HG02870 (cell line): ENCODE measurements at regions not wholly inside any gene's neighbourhood (a gene's known extent, or its start where the extent isn't known, plus 50 kb on each side); places are given as distances from the start of the nearest gene placed in this dataset.
A peak's percentile ranks its signal among the peaks of the same experiment; 100 is the strongest.
"Not testable (repeated sequence)": the region's sequence is repeated elsewhere in the genome, so short reads cannot be mapped to it uniquely, and the experiment has no call there.

Experiments used
- ATAC-seq: cut with Tn5 transposase; IDR thresholded peaks from one replicate; pipeline ENCODE4 v1.9.1; 2021; ENCODE audit warnings: mild to moderate bottlenecking, moderate library complexity; ENCODE audit not compliant: unreplicated experiment

DNA sequence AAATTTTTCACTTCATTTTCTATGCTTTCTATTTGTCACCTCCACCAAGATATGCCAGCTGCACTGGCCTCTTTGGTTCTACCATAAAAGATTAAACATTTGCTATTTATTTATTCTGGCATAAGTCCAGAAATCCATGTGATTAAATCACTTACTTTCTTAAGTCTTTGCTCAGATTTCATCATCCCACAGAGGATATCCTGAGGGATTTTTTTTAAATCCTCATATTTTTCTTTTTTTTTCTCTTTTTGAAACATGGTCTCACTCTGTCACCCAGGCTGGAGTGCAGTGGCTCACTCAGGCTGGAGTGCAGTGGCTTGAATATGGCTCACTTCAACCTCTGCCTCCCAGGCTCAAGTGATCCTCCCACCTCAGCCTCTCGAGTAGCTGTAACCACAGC lies 645.4 kb upstream of the ATXN7L3B start:
- ATAC-seq: no peak

DNA sequence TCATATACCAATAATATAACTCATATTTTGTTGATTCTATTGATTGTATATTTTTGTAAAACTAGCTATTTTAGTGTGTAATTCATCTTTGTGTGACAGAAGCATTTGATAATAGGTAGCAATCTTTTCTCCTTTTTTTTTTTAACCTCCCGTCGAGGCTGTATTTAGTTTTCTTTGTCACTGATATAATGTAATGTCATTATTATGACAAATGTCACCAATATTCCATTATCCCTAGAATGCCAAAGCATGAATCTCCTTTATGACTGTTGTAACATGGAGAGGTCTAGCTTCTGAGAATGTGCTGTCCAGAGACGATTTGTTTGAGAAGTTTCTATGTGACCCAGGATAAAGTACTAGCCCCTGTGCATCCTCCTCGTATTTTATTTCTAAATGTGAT lies 639.0 kb upstream of the ATXN7L3B start:
- ATAC-seq: no peak

DNA sequence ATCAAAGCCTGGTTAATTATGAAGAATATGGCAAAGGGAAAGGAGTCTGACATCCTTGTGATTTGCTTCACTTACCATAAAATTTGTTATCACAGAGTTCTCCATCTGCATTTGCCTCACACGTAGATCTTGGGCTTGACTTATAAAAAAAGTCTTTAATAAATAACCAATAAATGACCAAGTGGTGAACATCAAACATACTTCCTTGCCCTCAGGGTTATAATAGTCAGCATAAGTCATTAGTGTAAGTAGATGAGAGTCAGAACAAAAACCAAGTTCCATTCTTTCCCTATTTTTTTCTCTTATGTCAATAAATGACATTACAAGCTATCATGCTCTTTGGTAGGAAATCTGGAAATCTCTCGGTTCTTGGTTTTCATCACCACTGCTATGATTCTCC lies 635.4 kb upstream of the ATXN7L3B start:
- no peak for ATAC-seq

DNA sequence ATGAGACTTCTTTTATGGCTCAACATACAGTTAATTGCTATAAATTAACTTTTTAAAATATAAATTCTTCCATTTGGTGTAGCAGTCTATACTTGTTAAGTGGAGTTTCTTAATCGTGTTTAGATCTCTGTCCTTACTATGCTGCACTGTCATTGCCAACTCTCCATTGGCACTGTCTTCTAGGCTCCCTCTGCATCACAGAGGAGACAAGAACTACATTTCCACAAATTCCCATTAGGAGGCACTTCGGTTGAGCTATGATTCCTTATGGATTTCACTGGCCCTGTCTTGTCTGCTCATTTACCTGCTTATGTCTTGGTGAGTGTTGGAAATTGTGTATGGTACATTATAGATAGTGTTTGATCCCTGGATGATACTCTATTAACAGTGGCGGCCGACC lies 630.9 kb upstream of the ATXN7L3B start:
- ATAC-seq: no peak

DNA sequence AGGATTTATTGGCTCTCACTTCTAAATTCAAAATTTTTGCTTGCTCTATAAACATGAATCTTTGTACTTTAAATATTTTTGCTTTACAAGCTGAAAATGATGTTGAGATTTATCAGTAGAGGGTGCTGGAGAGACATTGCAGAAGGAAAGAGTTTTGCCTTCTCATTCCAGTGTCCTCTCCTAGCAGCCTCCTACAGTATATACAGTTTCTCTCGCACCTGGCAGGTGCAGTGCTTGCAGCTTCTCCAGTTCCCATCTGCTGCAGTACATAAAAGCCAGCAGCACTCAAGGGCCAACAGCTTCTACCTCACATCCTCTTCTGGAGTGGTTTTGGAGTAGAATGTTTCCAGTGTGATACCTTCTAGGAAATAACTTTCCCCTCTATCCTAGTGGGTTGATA lies 601.8 kb upstream of the ATXN7L3B start:
- ATAC-seq: no peak

DNA sequence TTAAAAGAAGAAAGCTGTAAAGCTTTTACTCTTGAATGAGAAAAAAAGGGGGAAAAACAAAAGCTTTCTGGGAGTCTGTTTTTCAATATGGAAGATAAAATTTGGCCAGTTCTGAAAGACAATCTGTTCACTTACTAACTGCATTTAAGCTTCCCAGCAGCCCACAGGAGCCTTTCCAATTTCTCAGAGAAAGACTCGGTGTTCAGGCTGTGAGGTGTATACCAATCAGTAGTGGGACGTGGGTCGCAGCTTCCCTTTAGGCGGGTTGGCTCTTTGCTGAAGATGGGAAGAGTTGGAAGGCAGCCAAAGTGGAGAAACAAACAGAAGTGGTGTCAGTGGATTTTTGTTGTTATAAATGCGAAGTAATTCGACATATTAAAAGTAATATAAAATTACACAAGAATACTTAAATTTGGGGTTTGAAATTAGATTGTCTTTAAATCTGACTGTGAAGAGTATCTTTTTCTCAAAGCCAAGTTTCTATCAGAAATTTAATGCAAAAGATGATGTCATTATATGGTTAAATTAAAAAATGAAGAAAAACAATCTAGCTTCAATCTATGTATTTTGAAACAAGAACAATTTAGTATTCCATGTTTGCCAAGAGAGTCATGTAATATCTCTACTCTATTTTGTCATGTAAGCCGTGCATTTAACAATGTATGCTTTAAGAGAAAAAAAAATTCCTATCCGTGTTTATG lies 590.2 kb upstream of the ATXN7L3B start:
- ATAC-seq: no peak

DNA sequence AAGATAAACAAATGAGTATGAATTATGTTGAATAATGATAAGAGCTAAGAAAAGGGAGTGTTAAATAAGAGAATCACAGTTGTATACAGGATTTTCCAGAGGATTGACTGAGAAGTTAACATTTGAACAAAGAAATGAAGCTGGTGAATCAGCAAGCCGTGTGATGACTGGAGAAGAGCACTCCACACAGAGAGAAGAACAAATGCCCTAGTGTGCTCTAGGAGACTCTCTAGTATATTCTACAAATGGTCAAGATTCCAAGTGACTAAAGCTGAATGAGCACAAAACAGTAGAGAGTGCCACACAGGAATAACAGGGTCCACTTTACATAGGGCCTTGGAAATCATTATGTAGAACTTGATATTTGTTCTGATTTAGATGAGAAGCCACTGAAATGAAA lies 587.1 kb upstream of the ATXN7L3B start:
- no peak for ATAC-seq

DNA sequence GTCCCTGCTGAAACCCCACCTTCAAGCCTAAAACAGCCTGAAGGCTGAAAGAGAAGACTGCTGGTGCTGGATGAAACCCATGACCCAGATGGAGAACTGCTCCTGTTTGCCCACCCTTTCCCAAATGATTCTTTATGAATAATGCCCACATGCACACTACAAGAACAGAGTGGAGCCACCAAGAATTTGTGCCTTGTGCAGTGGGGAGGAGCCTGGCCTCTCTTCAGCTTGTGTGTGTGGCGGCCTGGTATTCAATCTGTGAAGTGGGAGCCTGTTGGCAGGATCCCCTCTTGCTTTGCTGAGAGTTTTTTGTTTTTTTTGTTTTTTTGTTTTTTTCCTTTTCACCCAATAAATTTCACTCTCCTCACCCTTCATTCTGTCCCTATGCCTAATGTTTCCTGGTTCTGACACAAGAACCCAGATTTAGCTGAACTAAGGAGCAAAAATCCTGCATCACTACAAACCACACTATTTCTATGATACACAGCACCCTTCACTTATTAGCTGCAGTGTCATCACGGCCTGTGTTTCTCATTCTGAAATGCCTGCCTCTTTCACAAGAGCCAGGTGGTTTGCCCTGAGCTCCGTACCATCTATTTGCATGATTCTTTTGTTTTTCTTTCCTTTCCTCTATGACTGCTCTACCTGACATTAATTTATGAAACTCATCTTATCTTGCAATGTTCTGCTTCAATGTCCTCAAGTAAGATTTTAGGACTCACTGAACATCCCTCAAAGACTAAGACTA lies 585.5 kb upstream of the ATXN7L3B start:
- no peak for ATAC-seq

DNA sequence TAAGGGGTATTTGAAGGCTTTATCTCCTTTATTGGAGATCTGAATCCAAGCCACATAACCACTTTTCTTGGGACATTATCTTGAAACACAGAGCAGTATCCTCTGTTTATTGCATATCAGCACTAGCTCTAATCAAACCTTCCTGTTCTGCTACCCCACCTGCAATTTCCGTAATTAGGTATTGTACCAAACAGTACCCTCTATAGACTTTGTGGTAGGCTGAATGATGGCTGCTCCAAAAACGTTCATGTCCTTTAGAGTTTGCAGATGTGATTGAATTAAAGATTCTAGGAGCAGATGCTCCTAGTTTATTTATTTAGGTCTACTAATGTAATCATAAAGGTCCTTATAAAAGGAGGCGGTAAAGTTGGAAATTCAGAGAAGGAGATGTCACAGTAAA lies 573.0 kb upstream of the ATXN7L3B start:
- no peak for ATAC-seq

DNA sequence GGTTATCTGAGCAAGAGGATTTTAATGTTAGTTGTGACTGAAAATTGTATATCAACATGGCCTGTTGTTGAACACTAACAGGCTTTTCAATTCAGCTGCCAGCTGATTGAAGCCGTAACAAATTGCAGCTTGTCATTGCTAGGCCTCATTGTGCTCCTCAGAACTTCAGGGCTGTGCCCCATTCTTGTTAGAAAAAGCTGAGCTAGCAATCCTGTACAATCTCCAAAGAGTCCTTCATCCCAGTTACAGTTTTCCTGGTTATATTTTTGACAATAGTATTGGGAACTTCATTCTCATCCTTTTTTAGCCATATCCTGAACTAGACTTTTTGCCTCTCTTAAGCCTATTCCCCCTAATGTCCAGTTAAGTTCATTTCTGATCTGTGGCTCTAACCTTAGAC lies 564.1 kb upstream of the ATXN7L3B start:
- no peak for ATAC-seq

DNA sequence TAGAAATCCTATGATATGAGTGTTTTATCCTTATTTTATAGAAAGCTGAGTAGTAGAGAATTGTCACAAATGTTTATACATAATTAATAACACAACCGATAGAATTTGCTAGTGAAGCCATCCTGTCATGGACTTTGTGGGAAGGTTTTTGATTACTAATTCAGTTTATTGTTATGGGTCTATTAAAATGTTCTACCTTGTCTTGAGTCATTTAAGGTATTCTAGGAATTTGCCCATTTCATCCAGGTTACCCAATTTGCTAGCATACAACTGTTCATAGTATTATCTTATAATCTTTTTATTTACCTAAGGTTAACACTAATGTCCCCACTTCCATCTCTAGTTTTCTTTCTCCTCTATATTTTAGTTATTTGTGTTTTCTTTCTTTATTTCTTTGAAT lies 553.1 kb upstream of the ATXN7L3B start:
- no peak for ATAC-seq

DNA sequence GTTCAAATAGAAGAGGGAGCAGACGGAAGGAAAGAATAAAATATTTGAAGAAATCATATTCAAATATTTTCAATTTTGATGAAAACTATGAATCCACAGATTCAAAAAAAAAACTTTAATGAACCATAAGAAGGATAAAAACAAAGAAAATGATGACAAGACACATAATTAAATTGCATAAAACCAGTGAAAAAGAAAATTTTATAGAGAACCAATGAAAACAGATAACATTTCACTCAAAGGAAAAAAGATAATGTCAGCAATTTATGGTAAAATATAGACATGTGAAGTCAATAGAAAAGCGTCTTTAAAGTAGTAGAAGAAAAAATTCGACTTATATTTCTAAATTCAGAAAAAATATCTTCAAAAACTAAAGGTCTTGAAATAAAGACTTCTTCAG lies 546.5 kb upstream of the ATXN7L3B start:
- no peak for ATAC-seq

DNA sequence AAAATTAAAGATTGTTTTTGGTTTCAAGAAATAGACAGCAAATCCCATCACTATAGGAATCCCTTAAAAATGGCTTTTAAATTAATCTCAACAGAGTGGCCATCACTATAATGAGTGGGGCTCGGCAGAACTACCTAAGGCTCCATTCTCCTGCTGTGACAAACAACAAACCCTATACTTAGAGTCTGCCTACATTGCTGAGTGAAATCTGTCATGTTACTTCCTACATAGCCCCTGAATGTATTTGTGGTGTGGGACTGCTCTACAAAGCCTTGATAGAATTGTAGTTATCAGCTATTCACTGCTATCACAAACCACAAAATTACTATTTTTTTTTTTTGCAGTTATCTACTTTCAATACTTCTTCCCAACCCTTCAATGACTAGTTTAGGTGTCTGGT lies 538.7 kb upstream of the ATXN7L3B start:
- no peak for ATAC-seq

DNA sequence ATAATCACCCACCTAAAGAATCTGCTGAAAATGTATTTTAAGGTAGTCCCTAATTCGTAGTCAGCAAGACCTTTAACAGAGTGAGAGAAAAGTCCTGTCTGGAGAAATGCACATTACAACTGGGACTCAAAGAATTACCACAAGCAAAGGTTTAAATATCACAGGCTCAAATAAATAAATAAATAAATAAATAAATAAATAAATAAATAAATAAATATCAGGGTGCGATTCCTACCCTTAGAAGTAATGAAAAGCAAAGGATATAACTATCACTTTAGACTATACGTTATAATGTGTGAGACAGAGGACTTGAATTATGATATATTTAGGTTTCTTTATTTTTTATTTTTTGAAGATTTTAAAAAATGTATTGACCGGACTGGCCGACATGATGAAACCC lies 522.5 kb upstream of the ATXN7L3B start:
- no peak for ATAC-seq

DNA sequence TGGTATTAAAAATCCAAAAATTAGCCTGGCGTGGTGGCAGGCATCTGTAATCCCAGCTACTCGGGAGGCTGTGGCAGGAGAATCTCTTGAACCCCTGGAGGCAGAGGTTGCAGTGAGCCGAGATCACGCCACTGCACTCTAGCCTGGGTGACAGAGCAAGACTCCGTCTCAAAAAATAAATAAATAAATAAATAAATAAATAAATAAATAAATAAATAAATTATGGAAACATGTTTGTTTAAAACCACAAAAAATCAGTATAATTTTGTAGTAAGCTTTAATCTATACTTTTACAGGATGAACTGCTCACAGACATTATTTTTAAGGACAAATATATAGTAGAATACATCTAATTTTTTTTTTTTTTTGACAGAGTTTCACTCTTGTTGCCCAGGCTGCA lies 521.3 kb upstream of the ATXN7L3B start:
- ATAC-seq: not testable (repeated sequence)

DNA sequence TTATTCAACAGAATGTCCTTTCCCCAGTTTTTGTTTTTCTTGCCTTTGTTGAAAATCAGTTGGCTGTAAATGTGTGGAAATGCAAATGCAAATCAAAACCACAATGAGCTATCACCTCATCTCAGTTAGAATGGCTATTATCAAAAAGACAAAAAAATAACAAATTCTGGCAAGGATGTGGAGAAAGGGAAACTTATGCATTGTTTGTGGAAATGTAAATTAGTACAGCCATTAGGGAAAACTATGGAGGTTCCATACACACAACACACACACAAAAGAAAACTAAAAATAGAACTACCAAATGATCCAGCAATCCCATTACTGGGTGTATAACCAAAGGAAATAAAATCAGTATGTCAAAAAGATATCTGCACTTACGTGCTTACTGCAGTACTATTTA lies 518.8 kb upstream of the ATXN7L3B start:
- no peak for ATAC-seq

DNA sequence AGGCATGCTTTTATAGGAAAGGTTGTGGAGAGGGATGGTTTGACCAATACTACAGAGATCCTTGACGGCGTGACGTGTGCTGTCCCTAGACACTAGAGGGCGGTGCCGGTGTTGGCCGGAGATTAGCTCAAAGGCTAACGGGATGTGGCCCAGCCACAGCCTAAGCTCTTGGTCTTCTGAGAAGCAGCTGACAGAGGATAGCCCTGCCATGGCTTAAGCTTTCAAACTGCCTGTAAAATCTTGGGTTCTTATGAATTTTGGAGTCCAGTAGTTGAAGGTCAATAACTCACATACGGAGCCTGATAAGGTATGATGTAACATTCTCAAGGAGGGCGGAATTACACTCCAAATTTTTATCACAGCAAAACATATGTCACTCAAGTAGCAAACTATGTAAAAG lies 515.7 kb upstream of the ATXN7L3B start:
- ATAC-seq: peak; percentile 100

DNA sequence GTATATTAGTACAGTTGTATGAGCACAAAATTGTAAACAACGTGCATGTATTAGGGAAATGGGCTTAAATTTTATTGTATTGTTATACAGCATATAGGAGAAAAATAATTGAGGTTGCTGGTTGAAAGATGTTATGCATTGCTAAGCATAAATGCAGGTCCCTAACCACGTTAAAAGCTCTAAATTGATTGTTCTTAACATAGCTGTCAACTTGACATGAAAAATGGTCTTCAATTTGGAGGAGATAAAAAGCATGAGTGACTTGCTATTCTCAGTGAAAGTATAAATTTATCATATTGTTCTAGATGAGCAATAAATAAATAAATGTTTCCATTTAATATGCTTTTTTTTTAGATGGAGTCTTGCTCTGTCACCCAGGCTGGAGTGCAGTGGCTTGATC lies 506.6 kb upstream of the ATXN7L3B start:
- ATAC-seq: no peak

DNA sequence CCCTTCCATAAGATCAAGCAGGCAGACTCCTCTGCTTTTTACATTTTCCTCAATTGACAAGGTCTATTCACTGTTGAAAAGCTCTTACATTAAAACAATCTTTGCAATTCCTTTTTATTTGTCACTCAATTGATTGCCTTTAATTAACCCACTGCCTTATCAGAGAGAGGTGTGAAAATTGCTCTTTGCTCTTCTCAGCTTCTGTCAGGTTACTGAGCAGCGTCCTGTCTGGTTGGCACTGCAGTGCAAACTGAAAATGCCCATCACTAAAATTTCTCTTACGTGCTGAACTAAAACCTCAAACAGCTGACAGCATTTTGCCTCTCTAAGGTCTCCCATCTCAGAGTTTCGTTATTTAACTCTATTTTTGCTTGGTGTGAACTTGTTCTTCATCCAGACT lies 504.1 kb upstream of the ATXN7L3B start:
- ATAC-seq: no peak

DNA sequence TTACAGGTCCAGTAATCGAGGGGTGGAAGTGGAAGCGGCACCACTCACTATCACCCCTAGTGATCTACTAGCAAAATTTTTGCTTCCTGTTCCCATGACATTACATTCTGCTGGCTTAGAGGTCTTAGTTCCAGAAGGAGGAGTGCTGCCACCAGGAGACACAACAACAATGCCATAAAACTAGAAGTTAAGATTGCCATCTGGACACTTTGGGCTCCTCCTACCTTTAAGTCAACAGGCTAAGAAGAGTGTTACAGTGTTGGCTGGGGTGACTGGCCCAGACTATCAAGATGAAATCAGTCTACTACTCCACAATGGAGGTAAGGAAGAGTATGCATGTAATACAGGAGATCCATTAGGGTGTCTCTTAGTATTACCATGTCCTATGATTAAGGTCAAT lies 498.5 kb upstream of the ATXN7L3B start:
- ATAC-seq: not testable (repeated sequence)

DNA sequence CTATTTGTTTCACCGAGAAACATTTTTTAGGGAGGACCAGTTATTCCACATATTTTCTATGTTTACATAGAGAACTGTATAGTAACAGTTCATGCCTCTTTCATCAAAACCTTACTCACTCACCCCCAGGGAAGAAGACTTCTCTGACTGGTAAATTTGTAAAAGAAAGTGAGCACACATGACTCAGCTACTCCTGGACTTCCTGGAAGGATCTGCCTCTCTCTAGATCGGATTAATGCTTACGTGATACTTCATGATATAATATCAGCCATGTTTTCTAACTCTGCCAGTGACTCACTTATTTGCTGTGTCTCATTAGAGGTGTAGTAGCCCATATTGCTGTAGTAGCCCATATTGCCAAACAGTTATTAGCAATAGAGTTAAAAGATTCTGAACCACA lies 494.3 kb upstream of the ATXN7L3B start:
- ATAC-seq: no peak

DNA sequence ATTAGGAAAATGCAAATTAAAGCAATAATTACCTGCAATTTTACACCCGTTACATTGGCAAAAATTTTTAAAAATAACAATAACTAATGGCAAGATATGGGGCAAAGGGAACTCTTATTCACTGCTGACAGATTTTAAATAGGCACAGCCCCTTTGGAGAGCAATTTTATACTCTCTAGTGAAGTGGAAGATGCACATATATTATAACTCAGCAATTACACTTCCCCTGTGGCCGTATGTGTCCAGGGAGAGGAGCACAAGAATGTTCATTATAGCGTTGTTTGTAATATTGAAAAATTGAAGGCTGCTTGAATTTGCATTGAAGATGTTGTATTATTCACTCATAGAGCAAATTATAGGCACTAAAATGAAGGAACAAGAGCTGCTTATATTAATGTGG lies 488.3 kb upstream of the ATXN7L3B start:
- no peak for ATAC-seq

DNA sequence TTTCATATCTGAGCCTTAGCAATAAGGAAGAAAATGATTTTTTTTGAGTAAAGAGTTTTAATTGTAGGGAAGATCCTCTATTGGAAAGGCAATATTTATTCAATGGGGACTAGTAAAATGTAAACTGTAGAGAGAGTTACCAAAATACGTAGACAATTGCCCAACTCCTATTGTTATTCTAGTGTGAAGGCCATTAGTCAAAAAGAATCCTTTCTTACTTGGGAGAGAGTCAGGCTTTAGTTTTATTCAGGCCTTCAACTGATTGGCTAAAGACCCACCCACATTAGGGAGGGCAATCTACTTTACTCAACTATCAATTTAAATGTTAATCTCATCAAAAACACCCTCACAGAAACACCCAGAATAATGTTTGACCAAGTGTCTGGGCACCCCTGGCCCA lies 485.8 kb upstream of the ATXN7L3B start:
- ATAC-seq: no peak
